Uterus (tissue), 3 donors: ENCODE measurements at regions not wholly inside any gene's neighbourhood (a gene's known extent, or its start where the extent isn't known, plus 50 kb on each side); places are given as distances from the start of the nearest gene placed in this dataset.

Experiments used
- DNase-seq, 2 donors: peaks; one replicate each; pipeline ENCODE4 v3.0.0-alpha.2; 2019 to 2020
- H3K27ac ChIP-seq, 2 donors: fragments of 200-600 bp; sonication (generic); 1 replicate in 1 of 2; 2 replicates in 1 of 2; pipeline ENCODE4 v1.5.1; 2016 to 2018
- H3K27me3 ChIP-seq, 2 donors: fragments of 200-600 bp; sonication (generic); one replicate each; pipeline ENCODE4 v1.5.1; 2018 to 2019; ENCODE audit warnings: control low read depth in 1 of 2
- H3K36me3 ChIP-seq, 2 donors: fragments of 200-600 bp; sonication (generic); one replicate each; pipeline ENCODE4 v1.5.1; 2019; ENCODE audit warnings: control low read depth in 1 of 2
- H3K4me1 ChIP-seq, 2 donors: fragments of 200-600 bp; sonication (generic); one replicate each; pipeline ENCODE4 v1.5.1; 2018 to 2019; ENCODE audit warnings: control low read depth in 1 of 2
- H3K4me3 ChIP-seq, 2 donors: fragments of 200-600 bp; sonication (generic); 1 replicate in 1 of 2; 2 replicates in 1 of 2; pipeline ENCODE4 v1.5.1; 2018 to 2019; ENCODE audit warnings: mild to moderate bottlenecking in 1 of 2
- H3K9me3 ChIP-seq, 2 donors: fragments of 200-600 bp; sonication (generic); one replicate each; pipeline ENCODE4 v1.5.1; 2019; ENCODE audit warnings: control low read depth in 1 of 2
- CTCF ChIP-seq, 4 experiments: fragments of 200-600 bp in 2 of 4; fragments of 450-650 bp in 2 of 4; sonication (generic) in 2 of 4; IDR thresholded peaks; one replicate each; pipeline ENCODE4 v1.5.1; 2016 to 2019; ENCODE audit warnings: antibody characterized with exemption in 4 of 4, mild to moderate bottlenecking in 2 of 4, moderate library complexity in 1 of 4
- POLR2A ChIP-seq, 2 donors: fragments of 450-650 bp; IDR thresholded peaks; one replicate each; pipeline ENCODE4 v1.6.1; 2016; ENCODE audit warnings: antibody characterized with exemption in 2 of 2, mild to moderate bottlenecking in 1 of 2, moderate library complexity in 1 of 2
- intact Hi-C: fragments of 100-400 bp; cut with DNase I; formaldehyde crosslinking; loops from one replicate; pipeline ENCODE4 v1.15.1; 2023; ENCODE audit warnings: low total_unique reads
- donor health status: DM: yes; HTN: yes; CAD: no.

- no peaks in the 10 kb centered on the region for H3K27me3 ChIP-seq
- H3K4me3 ChIP-seq, result no peak overlapping the region
- no peaks in the 10 kb centered on the region for H3K9me3 ChIP-seq
- DNase-seq, result no peak
- intact Hi-C loops, result no loop called here
- H3K27ac ChIP-seq, result no peak overlapping the region
- TF ChIP-seq POLR2A (IDR thresholded peaks at IDR 0.05), result no peak
- no peak for TF ChIP-seq CTCF (IDR thresholded peaks at IDR 0.05)
- H3K4me1 ChIP-seq, result no peaks in the 10 kb centered on the region
- H3K36me3 ChIP-seq, result no peaks in the 10 kb centered on the region
Measured at GRCh38 chr17:72399608-72400487, 279.0 kb downstream of the SOX9 start.

- Histone ChIP-seq H3K9me3 (no peaks in the 10 kb centered on the region), H3K4me3 (no peak overlapping the region), H3K27ac (no peak overlapping the region), H3K4me1 (no peaks in the 10 kb centered on the region), H3K36me3 (no peaks in the 10 kb centered on the region), H3K27me3 (no peaks in the 10 kb centered on the region)
- TF ChIP-seq POLR2A (IDR thresholded peaks at IDR 0.05) (no peak), CTCF (IDR thresholded peaks at IDR 0.05) (no peak)
- no peak for DNase-seq
- intact Hi-C loops, result no loop called here
Measured at GRCh38 chr17:72400488-72400827, 279.6 kb downstream of the SOX9 start.

- H3K4me1 ChIP-seq, result no peaks in the 10 kb centered on the region
- intact Hi-C loops, result no loop called here
- no peaks in the 10 kb centered on the region for H3K27me3 ChIP-seq
- H3K4me3 ChIP-seq, result no peak overlapping the region
- H3K27ac ChIP-seq, result no peak overlapping the region
- H3K9me3 ChIP-seq, result no peaks in the 10 kb centered on the region
- DNase-seq, result no peak
- H3K36me3 ChIP-seq, result no peaks in the 10 kb centered on the region
- TF ChIP-seq CTCF (IDR thresholded peaks at IDR 0.05), result no peak
- TF ChIP-seq POLR2A (IDR thresholded peaks at IDR 0.05), result no peak
Measured at GRCh38 chr17:72400863-72401262, 280.0 kb downstream of the SOX9 start.

- Histone ChIP-seq H3K9me3 (no peaks in the 10 kb centered on the region), H3K36me3 (no peaks in the 10 kb centered on the region), H3K4me3 (no peak overlapping the region), H3K27me3 (no peaks in the 10 kb centered on the region), H3K4me1 (no peaks in the 10 kb centered on the region), H3K27ac (no peak overlapping the region)
- intact Hi-C loops, result no loop called here
- TF ChIP-seq POLR2A (IDR thresholded peaks at IDR 0.05), result no peak
- no peak for TF ChIP-seq CTCF (IDR thresholded peaks at IDR 0.05)
- DNase-seq, result no peak
Measured at GRCh38 chr17:72401883-72402726, 281.3 kb downstream of the SOX9 start.

- no peak overlapping the region for H3K4me3 ChIP-seq
- H3K4me1 ChIP-seq, result no peaks in the 10 kb centered on the region
- TF ChIP-seq CTCF (IDR thresholded peaks at IDR 0.05), result no peak
- no peak for TF ChIP-seq POLR2A (IDR thresholded peaks at IDR 0.05)
- no peaks in the 10 kb centered on the region for H3K27me3 ChIP-seq
- H3K36me3 ChIP-seq, result no peaks in the 10 kb centered on the region
- no peak overlapping the region for H3K27ac ChIP-seq
- no peak for DNase-seq
- intact Hi-C loops, result no loop called here
- H3K9me3 ChIP-seq, result no peaks in the 10 kb centered on the region
Measured at GRCh38 chr17:72402727-72403210, 281.9 kb downstream of the SOX9 start.
